GM21529 (cell line): ENCODE measurements at regions not wholly inside any gene's neighbourhood (a gene's known extent, or its start where the extent isn't known, plus 50 kb on each side); places are given as distances from the start of the nearest gene placed in this dataset.
"Not testable (repeated sequence)": the region's sequence is repeated elsewhere in the genome, so short reads cannot be mapped to it uniquely, and the experiment has no call there.

ENCODE experiments used
- ATAC-seq: cut with Tn5 transposase; IDR thresholded peaks from one replicate; pipeline ENCODE4 v1.9.1; 2021; ENCODE audit not compliant: unreplicated experiment

GRCh38 chr10:106392778-106393177 is 771.7 kb downstream of the SORCS1 start:
- ATAC-seq: no peak

- no peak for ATAC-seq
Measured at GRCh38 chr10:106387063-106387462, 777.4 kb downstream of the SORCS1 start.

- ATAC-seq: no peak
Measured at GRCh38 chr10:106384496-106384895, 780.0 kb downstream of the SORCS1 start.

GRCh38 chr10:106380706-106381105 is 783.8 kb downstream of the SORCS1 start:
- no peak for ATAC-seq

GRCh38 chr10:106378251-106378650 is 786.3 kb downstream of the SORCS1 start:
- no peak for ATAC-seq

GRCh38 chr10:106370751-106371150 is 793.8 kb downstream of the SORCS1 start:
- no peak for ATAC-seq

- ATAC-seq: no peak
Measured at GRCh38 chr10:106360870-106361269, 803.6 kb downstream of the SORCS1 start.

GRCh38 chr10:106355450-106355849 is 809.1 kb downstream of the SORCS1 start:
- ATAC-seq: no peak

- no peak for ATAC-seq
Measured at GRCh38 chr10:106348933-106349332, 815.6 kb downstream of the SORCS1 start.

GRCh38 chr10:106347547-106347946 is 817.0 kb downstream of the SORCS1 start:
- no peak for ATAC-seq

- not testable (repeated sequence) for ATAC-seq
Measured at GRCh38 chr10:106343539-106343938, 821.0 kb downstream of the SORCS1 start.

- no peak for ATAC-seq
Measured at GRCh38 chr10:106341356-106341755, 823.1 kb downstream of the SORCS1 start.

- ATAC-seq: no peak
Measured at GRCh38 chr10:106338486-106338885, 826.0 kb downstream of the SORCS1 start.

- no peak for ATAC-seq
Measured at GRCh38 chr10:106336874-106337273, 827.6 kb downstream of the SORCS1 start.

- no peak for ATAC-seq
Measured at GRCh38 chr10:106327747-106328146, 836.8 kb downstream of the SORCS1 start.

- ATAC-seq: no peak
Measured at GRCh38 chr10:106320876-106321275, 843.6 kb downstream of the SORCS1 start.

- no peak for ATAC-seq
Measured at GRCh38 chr10:106320078-106320477, 844.4 kb downstream of the SORCS1 start.

- no peak for ATAC-seq
Measured at GRCh38 chr10:106317554-106317953, 847.0 kb downstream of the SORCS1 start.

- ATAC-seq: no peak
Measured at GRCh38 chr10:106313041-106313440, 851.5 kb downstream of the SORCS1 start.

GRCh38 chr10:106312087-106312486 is 852.4 kb downstream of the SORCS1 start:
- no peak for ATAC-seq

- ATAC-seq: no peak
Measured at GRCh38 chr10:106311590-106311989, 852.9 kb downstream of the SORCS1 start.

- no peak for ATAC-seq
Measured at GRCh38 chr10:106310596-106310995, 853.9 kb downstream of the SORCS1 start.

GRCh38 chr10:106309376-106309775 is 855.1 kb downstream of the SORCS1 start:
- no peak for ATAC-seq

- no peak for ATAC-seq
Measured at GRCh38 chr10:106308284-106308683, 856.2 kb downstream of the SORCS1 start.
